ENCODE measurements at regions not wholly inside any gene's neighbourhood (a gene's known extent, or its start where the extent isn't known, plus 50 kb on each side); places are given as distances from the start of the nearest gene placed in this dataset.
"Not testable (repeated sequence)": the region's sequence is repeated elsewhere in the genome, so short reads cannot be mapped to it uniquely, and the experiment has no call there.

GRCh38 chr12:128025589-128026245 is 241.3 kb upstream of the TMEM132C start:
- no peak for DNase-seq (ENCODE audit: low read depth)

GRCh38 chr12:128026696-128027574 is 240.0 kb upstream of the TMEM132C start:
- DNase-seq (ENCODE audit: low read depth) = no peak

- no peak for DNase-seq (ENCODE audit: low read depth)
These were observed 233.5 kb upstream of the TMEM132C start for GRCh38 chr12:128033473-128033872.

DNA sequence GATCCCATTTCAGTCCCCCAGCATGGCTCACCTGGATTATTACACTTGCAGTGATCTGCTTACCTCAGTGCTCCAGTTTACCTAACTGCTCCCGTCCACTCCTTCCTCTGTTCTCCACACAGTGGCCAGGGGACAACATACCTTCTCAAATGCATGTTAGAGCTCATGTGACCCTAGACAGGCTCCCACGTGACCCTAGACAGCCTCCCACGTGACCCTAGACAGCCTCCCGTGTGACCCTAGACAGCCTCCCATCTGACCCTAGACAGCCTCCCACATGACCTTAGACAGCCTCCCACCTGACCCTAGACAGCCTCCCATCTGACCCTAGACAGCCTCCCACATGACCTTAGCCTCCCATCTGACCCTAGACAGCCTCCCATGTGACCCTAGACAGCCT is 226.0 kb upstream of the TMEM132C start:
- DNase-seq (ENCODE audit: low read depth) = no peak

DNA sequence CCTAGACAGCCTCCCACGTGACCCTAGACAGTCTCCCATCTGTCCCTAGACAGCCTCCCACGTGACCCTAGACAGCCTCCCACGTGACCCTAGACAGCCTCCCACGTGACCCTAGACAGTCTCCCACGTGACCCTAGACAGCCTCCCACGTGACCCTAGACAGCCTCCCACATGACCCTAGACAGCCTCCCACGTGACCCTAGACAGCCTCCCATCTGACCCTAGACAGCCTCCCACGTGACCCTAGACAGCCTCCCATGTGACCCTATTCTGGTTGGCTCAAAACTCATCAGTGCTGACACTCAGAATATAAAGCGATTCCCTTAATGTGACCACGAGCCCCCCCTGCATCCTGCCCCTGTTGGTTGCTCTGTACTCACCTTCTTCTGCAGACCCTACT is 224.7 kb upstream of the TMEM132C start:
- DNase-seq (ENCODE audit: low read depth) = not testable (repeated sequence)

GRCh38 chr12:128042825-128043224 is 224.1 kb upstream of the TMEM132C start:
- no peak for DNase-seq (ENCODE audit: low read depth)

DNA sequence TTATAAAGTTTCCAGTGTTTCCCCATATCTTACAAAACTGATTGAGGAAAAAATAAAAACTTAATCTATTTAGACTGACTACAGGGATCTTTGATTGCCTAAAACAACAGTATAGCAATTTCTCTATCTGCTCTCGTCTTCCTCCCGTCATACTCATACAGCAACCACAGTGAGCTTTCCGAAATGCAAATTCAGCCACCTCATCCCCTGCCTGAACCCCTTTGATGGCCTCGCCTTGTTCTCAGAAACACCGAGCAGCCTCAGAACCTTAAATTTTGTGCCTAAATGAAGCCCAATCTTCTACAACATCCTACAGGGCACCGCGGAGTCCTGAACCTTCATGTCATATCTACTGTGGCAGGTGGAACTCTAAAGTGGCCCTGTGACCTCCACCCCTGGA is 223.7 kb upstream of the TMEM132C start:
- no peak for DNase-seq (ENCODE audit: low read depth)

GRCh38 chr12:128047266-128048060 is 219.5 kb upstream of the TMEM132C start:
- DNase-seq (ENCODE audit: low read depth) = no peak

DNA sequence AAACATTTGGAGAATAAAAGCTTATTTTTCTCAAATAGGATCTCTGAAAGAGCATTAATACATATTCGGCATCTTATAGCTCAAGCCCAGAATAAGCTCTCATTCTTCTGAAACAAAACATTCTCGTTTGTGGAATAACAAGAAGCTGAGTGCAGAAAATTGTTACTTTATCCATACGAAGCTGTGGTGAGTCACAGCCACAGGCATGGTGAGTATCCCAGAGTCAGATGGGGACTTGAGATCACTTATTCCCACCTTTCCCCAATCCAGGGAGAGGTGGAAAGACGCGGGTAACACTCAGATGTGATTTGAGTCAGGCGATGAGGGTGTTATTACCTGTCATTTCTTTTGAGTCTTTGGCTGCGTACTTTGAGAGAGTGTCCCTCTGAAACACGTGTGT is 214.6 kb upstream of the TMEM132C start:
- DNase-seq (ENCODE audit: low read depth) = no peak

DNA sequence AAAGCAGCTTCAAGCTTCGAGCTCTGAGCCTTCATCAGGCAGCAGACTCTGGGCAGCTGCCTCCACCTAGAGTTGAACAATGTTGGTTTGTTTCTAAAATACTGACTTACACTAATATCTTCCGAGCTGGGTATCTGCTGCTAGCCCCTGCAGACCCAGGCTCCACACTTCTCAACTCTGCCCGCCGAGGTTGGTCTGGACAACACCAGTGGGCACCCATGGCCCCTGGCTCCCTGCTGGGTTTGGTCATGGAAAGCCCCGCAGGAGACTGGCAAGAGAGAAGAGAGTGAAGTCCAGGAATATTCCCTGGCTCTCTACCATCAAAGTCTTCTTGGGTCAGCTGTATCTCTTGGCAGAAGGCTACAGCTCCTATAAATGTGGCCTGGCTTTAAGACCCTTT is 214.2 kb upstream of the TMEM132C start:
- no peak for DNase-seq (ENCODE audit: low read depth)

- DNase-seq (ENCODE audit: low read depth) = no peak
These were observed 211.4 kb upstream of the TMEM132C start for GRCh38 chr12:128055567-128055966.

GRCh38 chr12:128056136-128056801 is 210.7 kb upstream of the TMEM132C start:
- no peak for DNase-seq (ENCODE audit: low read depth)

DNA sequence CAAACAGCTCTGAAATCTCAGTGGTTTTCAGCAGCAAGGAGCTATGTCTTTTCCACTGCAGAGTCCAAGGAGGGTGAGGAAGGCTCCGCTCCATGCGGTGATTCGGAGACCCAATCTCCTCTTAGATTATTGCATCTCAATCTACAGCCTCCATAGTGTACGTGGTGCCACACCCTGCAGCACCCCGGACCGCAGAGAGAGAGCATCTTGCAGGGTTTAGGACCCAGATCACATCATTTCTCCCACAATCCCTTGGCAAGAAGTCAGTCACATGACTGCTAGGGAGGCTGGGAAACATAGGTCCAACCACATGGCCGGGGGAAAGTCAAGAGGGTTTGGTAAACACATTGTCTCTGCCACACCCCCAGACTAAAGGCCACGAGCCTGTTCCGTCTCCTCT is 209.4 kb upstream of the TMEM132C start:
- DNase-seq (ENCODE audit: low read depth) = no peak

DNA sequence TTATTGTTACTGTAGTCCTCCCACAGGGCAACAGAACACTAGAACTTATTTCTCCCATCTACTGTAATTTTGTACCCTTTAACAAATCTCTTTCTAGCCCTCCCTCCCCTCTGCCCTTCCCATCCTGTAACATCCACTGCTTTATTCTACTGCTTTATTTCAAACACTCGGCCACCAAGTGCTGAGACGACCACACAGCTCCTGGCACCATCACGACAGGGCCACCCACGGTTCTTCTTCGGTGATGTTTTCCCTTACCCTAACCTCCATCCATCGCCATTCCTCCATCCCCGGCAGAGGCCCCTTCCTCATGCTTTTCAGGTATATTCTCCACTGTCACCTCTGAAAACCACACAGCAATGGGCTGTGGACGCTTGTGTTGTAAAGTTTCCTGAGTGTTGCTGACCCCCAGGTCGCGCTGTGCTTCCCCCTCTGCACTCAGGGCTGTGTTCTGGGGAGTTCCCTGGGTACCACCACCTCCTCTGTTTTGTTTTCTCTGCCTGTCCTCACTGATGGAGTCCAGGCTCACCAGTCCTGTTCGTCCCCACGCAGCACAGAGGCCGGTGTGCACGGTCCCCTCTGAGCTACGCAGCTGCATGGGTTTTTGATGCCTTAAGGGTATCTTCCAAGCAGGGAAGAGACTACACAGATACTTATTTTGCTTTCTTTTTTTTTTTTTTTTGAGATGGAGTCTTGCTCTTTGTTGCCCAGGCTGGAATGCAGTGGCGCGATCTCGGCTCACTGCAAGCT is 207.2 kb upstream of the TMEM132C start:
- DNase-seq (ENCODE audit: low read depth) = no peak

- no peak for DNase-seq (ENCODE audit: low read depth)
These were observed 198.8 kb upstream of the TMEM132C start for GRCh38 chr12:128068211-128068610.

- DNase-seq (ENCODE audit: low read depth) = no peak
These were observed 197.5 kb upstream of the TMEM132C start for GRCh38 chr12:128069359-128069997.

GRCh38 chr12:128073937-128074336 is 193.0 kb upstream of the TMEM132C start:
- no peak for DNase-seq (ENCODE audit: low read depth)

GRCh38 chr12:128075332-128075731 is 191.6 kb upstream of the TMEM132C start:
- no peak for DNase-seq (ENCODE audit: low read depth)

DNA sequence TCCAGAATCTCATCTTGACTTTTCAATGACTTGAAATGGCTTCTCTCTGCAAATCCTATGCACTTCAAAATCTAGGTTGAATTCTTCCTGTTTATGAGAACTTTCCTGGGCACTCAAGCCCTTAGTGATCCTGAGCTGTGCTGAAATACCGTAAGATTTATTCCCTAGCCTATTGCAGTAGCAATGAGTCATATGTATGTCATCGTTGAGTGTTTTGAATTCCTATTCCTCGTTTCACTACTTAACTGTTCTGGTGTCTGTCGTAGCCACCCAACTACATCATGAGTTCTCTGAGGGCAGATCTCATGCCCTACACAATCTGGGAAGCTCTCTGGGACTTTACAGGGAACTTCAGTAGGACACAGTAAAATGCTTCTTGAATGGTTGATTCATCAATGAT is 190.8 kb upstream of the TMEM132C start:
- no peak for DNase-seq (ENCODE audit: low read depth)

DNA sequence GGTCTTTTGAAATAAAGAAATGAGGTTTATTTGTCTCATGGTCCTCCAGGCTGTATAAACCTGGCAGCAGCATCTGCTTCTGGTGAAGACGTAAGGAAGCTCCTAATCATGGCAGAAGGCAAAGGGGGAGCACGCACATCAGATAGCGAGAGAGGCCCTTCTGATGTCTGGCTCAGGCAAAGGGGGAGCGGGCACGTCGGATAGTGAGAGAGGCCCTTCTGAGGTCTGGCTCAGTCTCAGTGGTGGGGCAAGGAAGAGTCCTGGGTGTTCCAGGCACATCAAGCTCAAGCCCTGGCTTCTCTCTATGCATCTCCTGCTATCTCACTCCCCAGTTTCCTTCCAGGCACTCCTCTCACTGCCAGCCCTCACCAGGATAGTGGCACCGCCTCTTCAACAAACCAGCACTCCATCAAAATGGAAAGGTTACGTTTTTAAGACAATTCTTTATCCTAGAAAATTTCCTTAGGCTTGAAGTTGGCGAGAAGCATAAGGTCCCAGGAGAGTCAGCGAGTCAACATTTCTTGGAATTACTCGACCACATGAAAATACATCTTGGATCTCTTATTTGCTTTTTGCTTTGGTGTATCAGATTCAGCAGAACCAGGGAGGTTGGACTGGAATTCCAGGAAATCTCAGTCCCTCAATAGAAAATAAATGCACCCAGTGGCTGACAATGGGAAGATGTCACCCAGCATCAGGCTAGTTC is 189.6 kb upstream of the TMEM132C start:
- DNase-seq (ENCODE audit: low read depth) = no peak
